Gastrocnemius medialis (tissue), 4 donors: ENCODE measurements at regions not wholly inside any gene's neighbourhood (a gene's known extent, or its start where the extent isn't known, plus 50 kb on each side); places are given as distances from the start of the nearest gene placed in this dataset.
"Not testable (repeated sequence)": the region's sequence is repeated elsewhere in the genome, so short reads cannot be mapped to it uniquely, and the experiment has no call there.

Source experiments
- POLR2A ChIP-seq, 2 donors: fragments of 450-650 bp; IDR thresholded peaks; one replicate each; pipeline ENCODE4 v1.6.1; 2017; ENCODE audit warnings: antibody characterized with exemption in 2 of 2, mild to moderate bottlenecking in 2 of 2, moderate library complexity in 2 of 2
- TF ChIP-seq, protein P1 (sequence below), 5 experiments: fragments of 450-650 bp in 3 of 5; fragments of 200-600 bp in 2 of 5; sonication (generic) in 2 of 5; IDR thresholded peaks in 4 of 5; conservative IDR thresholded peaks in 1 of 5; 1 replicate in 4 of 5; 2 replicates in 1 of 5; pipeline ENCODE4 v1.5.1; 2016 to 2019; ENCODE audit warnings: antibody characterized with exemption in 5 of 5, mild to moderate bottlenecking in 3 of 5, moderate library complexity in 3 of 5

DNA sequence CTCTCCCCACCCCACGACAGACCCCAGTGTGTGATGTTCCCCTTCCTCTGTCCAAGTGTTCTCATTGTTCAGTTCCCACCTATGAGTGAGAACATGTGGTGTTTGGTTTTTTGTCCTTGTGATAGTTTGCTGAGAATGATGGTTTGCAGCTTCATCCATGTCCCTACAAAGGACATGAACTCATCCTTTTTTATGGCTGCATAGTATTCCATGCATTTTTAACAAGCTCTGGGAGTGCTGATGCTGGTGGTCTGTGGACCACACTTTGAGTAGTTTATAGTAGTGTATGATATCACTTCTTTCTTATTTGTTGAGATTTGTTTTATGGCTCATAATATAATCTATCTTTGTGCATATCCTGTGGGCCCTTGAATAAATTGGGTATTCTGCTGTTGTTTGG is 706.2 kb downstream of the GLUD2 start:
- TF ChIP-seq POLR2A (IDR thresholded peaks at IDR 0.05) = not testable (repeated sequence)
- TF ChIP-seq, protein P1, sequence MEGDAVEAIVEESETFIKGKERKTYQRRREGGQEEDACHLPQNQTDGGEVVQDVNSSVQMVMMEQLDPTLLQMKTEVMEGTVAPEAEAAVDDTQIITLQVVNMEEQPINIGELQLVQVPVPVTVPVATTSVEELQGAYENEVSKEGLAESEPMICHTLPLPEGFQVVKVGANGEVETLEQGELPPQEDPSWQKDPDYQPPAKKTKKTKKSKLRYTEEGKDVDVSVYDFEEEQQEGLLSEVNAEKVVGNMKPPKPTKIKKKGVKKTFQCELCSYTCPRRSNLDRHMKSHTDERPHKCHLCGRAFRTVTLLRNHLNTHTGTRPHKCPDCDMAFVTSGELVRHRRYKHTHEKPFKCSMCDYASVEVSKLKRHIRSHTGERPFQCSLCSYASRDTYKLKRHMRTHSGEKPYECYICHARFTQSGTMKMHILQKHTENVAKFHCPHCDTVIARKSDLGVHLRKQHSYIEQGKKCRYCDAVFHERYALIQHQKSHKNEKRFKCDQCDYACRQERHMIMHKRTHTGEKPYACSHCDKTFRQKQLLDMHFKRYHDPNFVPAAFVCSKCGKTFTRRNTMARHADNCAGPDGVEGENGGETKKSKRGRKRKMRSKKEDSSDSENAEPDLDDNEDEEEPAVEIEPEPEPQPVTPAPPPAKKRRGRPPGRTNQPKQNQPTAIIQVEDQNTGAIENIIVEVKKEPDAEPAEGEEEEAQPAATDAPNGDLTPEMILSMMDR (IDR thresholded peaks at IDR 0.05 in 4 of 5, conservative IDR thresholded peaks at IDR 0.05 in 1 of 5) = not testable (repeated sequence)
